ENCODE measurements at regions not wholly inside any gene's neighbourhood (a gene's known extent, or its start where the extent isn't known, plus 50 kb on each side); places are given as distances from the start of the nearest gene placed in this dataset.

DNA sequence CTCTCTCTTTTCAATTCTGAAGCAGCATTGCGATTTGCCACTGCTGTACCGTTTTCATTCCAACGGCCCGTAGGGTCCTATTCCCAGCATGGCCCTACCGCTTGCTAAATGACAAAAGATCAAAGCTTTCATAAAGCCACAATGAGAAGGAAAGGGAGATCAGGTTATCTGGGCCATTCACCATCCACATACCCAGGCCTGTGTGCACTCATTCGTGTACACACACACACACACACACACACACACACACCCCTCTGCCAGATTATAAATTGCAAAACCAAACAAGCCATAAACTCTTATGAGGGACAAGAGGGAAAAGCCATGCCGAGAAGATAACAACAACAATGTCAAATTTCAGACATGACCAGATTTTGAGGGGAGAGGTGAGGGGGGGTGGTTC is 282.3 kb downstream of the BCL11A start (continued):
- TF ChIP-seq, protein P1, sequence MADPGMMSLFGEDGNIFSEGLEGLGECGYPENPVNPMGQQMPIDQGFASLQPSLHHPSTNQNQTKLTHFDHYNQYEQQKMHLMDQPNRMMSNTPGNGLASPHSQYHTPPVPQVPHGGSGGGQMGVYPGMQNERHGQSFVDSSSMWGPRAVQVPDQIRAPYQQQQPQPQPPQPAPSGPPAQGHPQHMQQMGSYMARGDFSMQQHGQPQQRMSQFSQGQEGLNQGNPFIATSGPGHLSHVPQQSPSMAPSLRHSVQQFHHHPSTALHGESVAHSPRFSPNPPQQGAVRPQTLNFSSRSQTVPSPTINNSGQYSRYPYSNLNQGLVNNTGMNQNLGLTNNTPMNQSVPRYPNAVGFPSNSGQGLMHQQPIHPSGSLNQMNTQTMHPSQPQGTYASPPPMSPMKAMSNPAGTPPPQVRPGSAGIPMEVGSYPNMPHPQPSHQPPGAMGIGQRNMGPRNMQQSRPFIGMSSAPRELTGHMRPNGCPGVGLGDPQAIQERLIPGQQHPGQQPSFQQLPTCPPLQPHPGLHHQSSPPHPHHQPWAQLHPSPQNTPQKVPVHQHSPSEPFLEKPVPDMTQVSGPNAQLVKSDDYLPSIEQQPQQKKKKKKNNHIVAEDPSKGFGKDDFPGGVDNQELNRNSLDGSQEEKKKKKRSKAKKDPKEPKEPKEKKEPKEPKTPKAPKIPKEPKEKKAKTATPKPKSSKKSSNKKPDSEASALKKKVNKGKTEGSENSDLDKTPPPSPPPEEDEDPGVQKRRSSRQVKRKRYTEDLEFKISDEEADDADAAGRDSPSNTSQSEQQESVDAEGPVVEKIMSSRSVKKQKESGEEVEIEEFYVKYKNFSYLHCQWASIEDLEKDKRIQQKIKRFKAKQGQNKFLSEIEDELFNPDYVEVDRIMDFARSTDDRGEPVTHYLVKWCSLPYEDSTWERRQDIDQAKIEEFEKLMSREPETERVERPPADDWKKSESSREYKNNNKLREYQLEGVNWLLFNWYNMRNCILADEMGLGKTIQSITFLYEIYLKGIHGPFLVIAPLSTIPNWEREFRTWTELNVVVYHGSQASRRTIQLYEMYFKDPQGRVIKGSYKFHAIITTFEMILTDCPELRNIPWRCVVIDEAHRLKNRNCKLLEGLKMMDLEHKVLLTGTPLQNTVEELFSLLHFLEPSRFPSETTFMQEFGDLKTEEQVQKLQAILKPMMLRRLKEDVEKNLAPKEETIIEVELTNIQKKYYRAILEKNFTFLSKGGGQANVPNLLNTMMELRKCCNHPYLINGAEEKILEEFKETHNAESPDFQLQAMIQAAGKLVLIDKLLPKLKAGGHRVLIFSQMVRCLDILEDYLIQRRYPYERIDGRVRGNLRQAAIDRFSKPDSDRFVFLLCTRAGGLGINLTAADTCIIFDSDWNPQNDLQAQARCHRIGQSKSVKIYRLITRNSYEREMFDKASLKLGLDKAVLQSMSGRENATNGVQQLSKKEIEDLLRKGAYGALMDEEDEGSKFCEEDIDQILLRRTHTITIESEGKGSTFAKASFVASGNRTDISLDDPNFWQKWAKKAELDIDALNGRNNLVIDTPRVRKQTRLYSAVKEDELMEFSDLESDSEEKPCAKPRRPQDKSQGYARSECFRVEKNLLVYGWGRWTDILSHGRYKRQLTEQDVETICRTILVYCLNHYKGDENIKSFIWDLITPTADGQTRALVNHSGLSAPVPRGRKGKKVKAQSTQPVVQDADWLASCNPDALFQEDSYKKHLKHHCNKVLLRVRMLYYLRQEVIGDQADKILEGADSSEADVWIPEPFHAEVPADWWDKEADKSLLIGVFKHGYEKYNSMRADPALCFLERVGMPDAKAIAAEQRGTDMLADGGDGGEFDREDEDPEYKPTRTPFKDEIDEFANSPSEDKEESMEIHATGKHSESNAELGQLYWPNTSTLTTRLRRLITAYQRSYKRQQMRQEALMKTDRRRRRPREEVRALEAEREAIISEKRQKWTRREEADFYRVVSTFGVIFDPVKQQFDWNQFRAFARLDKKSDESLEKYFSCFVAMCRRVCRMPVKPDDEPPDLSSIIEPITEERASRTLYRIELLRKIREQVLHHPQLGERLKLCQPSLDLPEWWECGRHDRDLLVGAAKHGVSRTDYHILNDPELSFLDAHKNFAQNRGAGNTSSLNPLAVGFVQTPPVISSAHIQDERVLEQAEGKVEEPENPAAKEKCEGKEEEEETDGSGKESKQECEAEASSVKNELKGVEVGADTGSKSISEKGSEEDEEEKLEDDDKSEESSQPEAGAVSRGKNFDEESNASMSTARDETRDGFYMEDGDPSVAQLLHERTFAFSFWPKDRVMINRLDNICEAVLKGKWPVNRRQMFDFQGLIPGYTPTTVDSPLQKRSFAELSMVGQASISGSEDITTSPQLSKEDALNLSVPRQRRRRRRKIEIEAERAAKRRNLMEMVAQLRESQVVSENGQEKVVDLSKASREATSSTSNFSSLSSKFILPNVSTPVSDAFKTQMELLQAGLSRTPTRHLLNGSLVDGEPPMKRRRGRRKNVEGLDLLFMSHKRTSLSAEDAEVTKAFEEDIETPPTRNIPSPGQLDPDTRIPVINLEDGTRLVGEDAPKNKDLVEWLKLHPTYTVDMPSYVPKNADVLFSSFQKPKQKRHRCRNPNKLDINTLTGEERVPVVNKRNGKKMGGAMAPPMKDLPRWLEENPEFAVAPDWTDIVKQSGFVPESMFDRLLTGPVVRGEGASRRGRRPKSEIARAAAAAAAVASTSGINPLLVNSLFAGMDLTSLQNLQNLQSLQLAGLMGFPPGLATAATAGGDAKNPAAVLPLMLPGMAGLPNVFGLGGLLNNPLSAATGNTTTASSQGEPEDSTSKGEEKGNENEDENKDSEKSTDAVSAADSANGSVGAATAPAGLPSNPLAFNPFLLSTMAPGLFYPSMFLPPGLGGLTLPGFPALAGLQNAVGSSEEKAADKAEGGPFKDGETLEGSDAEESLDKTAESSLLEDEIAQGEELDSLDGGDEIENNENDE (IDR thresholded peaks at IDR 0.05; ENCODE audit: insufficient replicate concordance, low read length): no peak
- TF ChIP-seq BCL11A (IDR thresholded peaks at IDR 0.05; ENCODE audit: low read depth in 2 of 2, low read length in 2 of 2) (no peak), BRCA1 (IDR thresholded peaks at IDR 0.05; ENCODE audit: low read depth, low read length) (no peak), POLR2AphosphoS5 (IDR thresholded peaks at IDR 0.05; ENCODE audit: low read depth, low read length) (no peak), KDM5A (IDR thresholded peaks at IDR 0.05; ENCODE audit: low read length) (no peak)
